OCI-LY1 (cell line): ENCODE measurements at regions not wholly inside any gene's neighbourhood (a gene's known extent, or its start where the extent isn't known, plus 50 kb on each side); places are given as distances from the start of the nearest gene placed in this dataset.

ENCODE experiments used
- CTCF ChIP-seq: fragments of 200-600 bp; sonication (generic), shearing (Covaris generic); IDR thresholded peaks from 2 replicates; pipeline ENCODE4 v1.5.1; 2017; ENCODE audit warnings: mild to moderate bottlenecking, antibody characterized with exemption, low read length, moderate library complexity, mixed read lengths
- EZH2 ChIP-seq: fragments of 200-600 bp; sonication (generic), shearing (Covaris generic); IDR thresholded peaks from 2 replicates; pipeline ENCODE4 v1.8.0; 2017; ENCODE audit warnings: borderline replicate concordance, mixed run types, mild to moderate bottlenecking, antibody characterized with exemption, low read length, moderate library complexity, mixed read lengths

GRCh38 chr20:63057171-63058117, 50.7 kb upstream of the BHLHE23 start:
- TF ChIP-seq CTCF, result no peak
- TF ChIP-seq EZH2, result no peak
